ENCODE measurements at regions not wholly inside any gene's neighbourhood (a gene's known extent, or its start where the extent isn't known, plus 50 kb on each side); places are given as distances from the start of the nearest gene placed in this dataset.

DNA sequence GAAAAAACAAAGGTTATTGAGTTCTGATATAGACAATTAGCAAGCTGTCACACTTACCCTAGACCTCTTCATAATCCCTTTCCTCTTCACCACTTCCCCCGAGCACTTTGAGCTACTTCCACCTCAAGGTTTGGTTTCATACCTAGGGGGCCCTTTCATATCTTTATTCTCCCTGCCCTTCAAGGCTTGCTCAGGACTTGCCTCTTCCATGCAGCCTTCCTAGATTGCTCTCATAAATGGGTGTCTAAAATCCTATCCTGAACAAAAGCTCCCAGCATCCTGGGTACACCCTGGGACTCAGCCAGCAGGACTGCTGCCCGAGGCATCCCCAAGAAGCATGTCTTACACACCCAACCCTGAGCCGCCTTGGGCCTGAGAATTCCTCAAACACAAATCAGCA is 157.3 kb downstream of the C5orf15 start:
- Histone ChIP-seq H3K27ac (no peak overlapping the region), H3K36me3 (no peaks in the 10 kb centered on the region), H3K9me3 (no peaks in the 10 kb centered on the region), H3K4me3 (no peak overlapping the region), H3K27me3 (no peaks in the 10 kb centered on the region), H3K4me1 (no peaks in the 10 kb centered on the region)
- no peak for TF ChIP-seq POLR2A (IDR thresholded peaks at IDR 0.05)
- TF ChIP-seq, protein P1, sequence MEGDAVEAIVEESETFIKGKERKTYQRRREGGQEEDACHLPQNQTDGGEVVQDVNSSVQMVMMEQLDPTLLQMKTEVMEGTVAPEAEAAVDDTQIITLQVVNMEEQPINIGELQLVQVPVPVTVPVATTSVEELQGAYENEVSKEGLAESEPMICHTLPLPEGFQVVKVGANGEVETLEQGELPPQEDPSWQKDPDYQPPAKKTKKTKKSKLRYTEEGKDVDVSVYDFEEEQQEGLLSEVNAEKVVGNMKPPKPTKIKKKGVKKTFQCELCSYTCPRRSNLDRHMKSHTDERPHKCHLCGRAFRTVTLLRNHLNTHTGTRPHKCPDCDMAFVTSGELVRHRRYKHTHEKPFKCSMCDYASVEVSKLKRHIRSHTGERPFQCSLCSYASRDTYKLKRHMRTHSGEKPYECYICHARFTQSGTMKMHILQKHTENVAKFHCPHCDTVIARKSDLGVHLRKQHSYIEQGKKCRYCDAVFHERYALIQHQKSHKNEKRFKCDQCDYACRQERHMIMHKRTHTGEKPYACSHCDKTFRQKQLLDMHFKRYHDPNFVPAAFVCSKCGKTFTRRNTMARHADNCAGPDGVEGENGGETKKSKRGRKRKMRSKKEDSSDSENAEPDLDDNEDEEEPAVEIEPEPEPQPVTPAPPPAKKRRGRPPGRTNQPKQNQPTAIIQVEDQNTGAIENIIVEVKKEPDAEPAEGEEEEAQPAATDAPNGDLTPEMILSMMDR (IDR thresholded peaks at IDR 0.05), result no peak
- TF ChIP-seq EP300 (IDR thresholded peaks at IDR 0.05), result no peak
- no peak for DNase-seq (ENCODE audit: low spot score in 2 of 2)
- WGBS, 2 donors, result 86 to 92% methylated on average over 3 of the region's 3 CpGs

DNA sequence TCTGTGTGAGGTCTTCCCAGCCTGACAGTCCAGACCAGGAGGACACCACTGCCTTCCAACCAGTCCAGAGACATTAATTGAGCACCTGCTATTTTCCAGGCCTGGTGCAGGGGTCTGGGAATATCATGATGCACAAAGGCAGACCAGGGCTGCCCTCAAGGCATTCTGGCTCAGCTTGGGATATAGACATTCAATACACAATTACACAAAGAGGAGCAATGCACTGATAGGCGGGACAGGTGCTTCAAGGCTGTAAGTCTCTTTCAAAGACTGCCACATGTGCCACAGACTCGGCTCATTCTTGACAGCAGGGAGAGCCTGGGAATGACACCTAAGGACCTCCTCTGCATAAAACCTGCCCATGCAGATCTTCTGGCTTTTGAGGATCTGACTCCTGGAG is 158.6 kb downstream of the C5orf15 start:
- WGBS, 2 donors, result 90 to 100% methylated on average over 2 of the region's 2 CpGs
- Histone ChIP-seq H3K27ac (no peak overlapping the region), H3K4me3 (no peak overlapping the region), H3K9me3 (no peaks in the 10 kb centered on the region), H3K4me1 (no peaks in the 10 kb centered on the region), H3K36me3 (no peaks in the 10 kb centered on the region), H3K27me3 (no peaks in the 10 kb centered on the region)
- TF ChIP-seq, protein P1 (IDR thresholded peaks at IDR 0.05), result no peak
- TF ChIP-seq POLR2A (IDR thresholded peaks at IDR 0.05) (no peak), EP300 (IDR thresholded peaks at IDR 0.05) (no peak)
- no peak for DNase-seq (ENCODE audit: low spot score in 2 of 2)

DNA sequence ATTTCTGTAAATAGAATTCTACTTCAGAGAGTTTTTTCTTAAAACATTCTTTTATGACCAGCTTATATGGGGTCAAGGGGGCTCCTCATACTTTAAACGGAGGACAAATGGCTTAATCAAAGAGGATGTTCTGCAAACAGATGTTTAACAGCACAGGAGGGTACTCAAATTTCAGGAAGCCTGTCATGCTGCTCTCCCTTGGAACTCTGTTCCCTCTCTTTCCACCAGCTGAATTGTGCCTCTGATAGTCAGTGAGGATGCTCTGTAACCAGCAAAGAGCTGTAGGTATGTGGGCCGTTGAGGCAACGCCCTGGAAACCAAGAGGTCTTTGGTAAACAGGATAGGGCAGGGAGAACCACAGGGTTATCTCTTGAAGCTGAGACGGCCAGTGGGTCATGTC is 161.1 kb downstream of the C5orf15 start:
- Histone ChIP-seq H3K27me3 (no peaks in the 10 kb centered on the region), H3K4me1 (no peaks in the 10 kb centered on the region), H3K9me3 (peaks cover 0 to 6% (median 0%) of the 10 kb centered on the region in 4 donors), H3K36me3 (no peaks in the 10 kb centered on the region), H3K27ac (no peak overlapping the region), H3K4me3 (no peak overlapping the region)
- no peak for TF ChIP-seq EP300 (IDR thresholded peaks at IDR 0.05)
- no peak for TF ChIP-seq POLR2A (IDR thresholded peaks at IDR 0.05)
- TF ChIP-seq, protein P1 (IDR thresholded peaks at IDR 0.05), result no peak
- WGBS, 2 donors, result 32 to 33% methylated on average over 4 of the region's 4 CpGs
- no peak for DNase-seq (ENCODE audit: low spot score in 2 of 2)

DNA sequence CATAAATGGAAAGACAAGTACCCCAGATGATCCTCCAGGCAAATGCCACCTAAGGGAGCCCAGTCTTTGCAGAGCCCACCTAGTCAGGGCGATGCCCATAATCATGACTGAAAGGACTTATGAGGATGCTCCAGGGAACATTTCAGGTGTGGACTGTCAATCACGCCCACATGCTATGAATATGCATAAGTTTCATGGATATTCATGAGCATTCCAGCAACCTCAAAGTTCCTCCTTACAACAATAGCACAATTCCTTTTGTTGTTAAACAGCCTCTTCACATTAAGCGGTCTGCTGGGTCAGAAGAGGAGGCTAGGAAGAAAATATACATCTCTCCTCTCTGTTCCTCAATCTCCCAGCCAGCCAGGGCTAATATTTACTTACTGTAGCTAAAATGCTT is 161.6 kb downstream of the C5orf15 start:
- TF ChIP-seq EP300 (IDR thresholded peaks at IDR 0.05), result no peak
- TF ChIP-seq, protein P1 (IDR thresholded peaks at IDR 0.05), result no peak
- no peak for TF ChIP-seq POLR2A (IDR thresholded peaks at IDR 0.05)
- peaks cover 0 to 6% (median 0%) of the 10 kb centered on the region in 4 donors for H3K9me3 ChIP-seq
- 60 to 75% methylated on average over 3 of the region's 3 CpGs for WGBS, 2 donors

DNA sequence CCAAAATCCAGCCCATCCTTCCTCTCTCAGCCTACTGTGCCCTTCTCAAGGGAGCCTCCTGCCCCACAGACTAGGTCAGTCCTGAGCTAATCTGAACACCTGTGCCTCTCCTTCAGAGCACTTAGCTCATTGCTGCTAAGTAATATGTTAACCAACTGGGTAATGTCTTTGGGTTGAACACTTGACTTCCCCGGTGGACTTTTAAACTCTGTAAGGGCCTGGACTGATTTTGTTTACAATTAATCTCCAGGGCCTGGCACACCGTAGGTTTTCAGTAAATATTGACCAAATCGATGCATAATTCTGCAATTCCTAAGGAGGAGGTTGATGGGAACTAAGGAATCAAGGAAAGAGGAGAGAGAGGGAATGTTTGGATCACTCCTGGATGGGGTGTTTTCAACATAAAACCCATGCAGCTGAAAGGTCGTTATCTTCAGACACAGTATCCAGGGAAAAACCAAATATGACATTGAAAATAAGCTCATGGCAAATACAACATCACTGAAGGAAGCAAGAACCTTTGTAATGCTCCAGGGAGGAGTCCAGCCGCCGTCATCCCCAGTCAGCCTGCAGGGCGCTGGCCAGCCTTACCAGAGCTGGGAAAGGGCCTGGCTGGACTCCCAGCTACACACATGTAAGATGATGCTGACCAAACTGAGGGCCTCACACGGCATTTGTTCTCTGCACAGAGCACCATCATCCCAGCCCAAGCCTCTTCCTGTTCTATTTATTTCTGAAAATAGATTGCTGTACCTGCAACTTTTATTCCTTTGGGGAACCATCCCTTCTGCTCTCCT is 166.3 kb downstream of the C5orf15 start:
- Histone ChIP-seq H3K27ac (no peak overlapping the region), H3K27me3 (no peaks in the 10 kb centered on the region)

More for the DNA sequence above, 161.6 kb downstream of the C5orf15 start:
- H3K4me1 ChIP-seq, result no peaks in the 10 kb centered on the region
- no peak for DNase-seq (ENCODE audit: low spot score in 2 of 2)
- no peak overlapping the region for H3K27ac ChIP-seq
- H3K36me3 ChIP-seq, result no peaks in the 10 kb centered on the region
- H3K27me3 ChIP-seq, result no peaks in the 10 kb centered on the region
- no peak overlapping the region for H3K4me3 ChIP-seq

More for the DNA sequence above, 166.3 kb downstream of the C5orf15 start:
- WGBS, 2 donors, result 45 to 64% methylated on average over 8 of the region's 8 CpGs
- Histone ChIP-seq H3K4me1 (no peaks in the 10 kb centered on the region), H3K4me3 (no peak overlapping the region), H3K9me3 (peaks cover 0 to 6% (median 0%) of the 10 kb centered on the region in 4 donors), H3K36me3 (no peaks in the 10 kb centered on the region)
- no peak for TF ChIP-seq EP300 (IDR thresholded peaks at IDR 0.05)
- DNase-seq (ENCODE audit: low spot score in 2 of 2), result no peak

Data from tibial nerve (tissue), 4 donors.